GM06990 (cell line): ENCODE measurements at regions not wholly inside any gene's neighbourhood (a gene's known extent, or its start where the extent isn't known, plus 50 kb on each side); places are given as distances from the start of the nearest gene placed in this dataset.

Experiments used
- DNase-seq: peaks from one replicate; pipeline ENCODE4 v3.0.0-alpha.2; 2011; ENCODE audit not compliant: insufficient read length; ENCODE audit errors: extremely low read depth
- H3K27me3 ChIP-seq: replicated peaks from 2 replicates; pipeline ENCODE4 v1.6.0; 2011; ENCODE audit warnings: low read length; ENCODE audit not compliant: control insufficient read depth, insufficient read depth
- H3K36me3 ChIP-seq: 2 replicates; pipeline ENCODE4 v1.5.1; 2011; ENCODE audit warnings: low read length; ENCODE audit not compliant: control insufficient read depth, insufficient read depth
- H3K4me3 ChIP-seq: replicated peaks from 2 replicates; pipeline ENCODE4 v1.5.1; 2011; ENCODE audit warnings: low read depth, mild to moderate bottlenecking, control low read depth, low read length
- CTCF ChIP-seq: IDR thresholded peaks from 2 replicates; pipeline ENCODE4 v1.5.1; 2011; ENCODE audit warnings: low read length, control low read depth, mild to moderate bottlenecking, inconsistent platforms; ENCODE audit not compliant: insufficient read depth, poor library complexity, severe bottlenecking

- TF ChIP-seq CTCF = no peak
- DNase-seq = no peak
- Histone ChIP-seq H3K27me3 (no peaks in the 10 kb centered on the region), H3K4me3 (no peak overlapping the region), H3K36me3 (no peaks in the 10 kb centered on the region)
These were observed 343.6 kb downstream of the PTPRU start for GRCh38 chr1:29579821-29580425.

- no peaks in the 10 kb centered on the region for H3K27me3 ChIP-seq
- H3K36me3 ChIP-seq = no peaks in the 10 kb centered on the region
- no peak for DNase-seq
- H3K4me3 ChIP-seq = no peak overlapping the region
- no peak for TF ChIP-seq CTCF
These were observed 341.2 kb downstream of the PTPRU start for GRCh38 chr1:29577512-29577911.

GRCh38 chr1:29576510-29576909, 340.2 kb downstream of the PTPRU start:
- H3K27me3 ChIP-seq = no peaks in the 10 kb centered on the region; the same call in 1 of the 2 replicates
- TF ChIP-seq CTCF = no peak
- no peak overlapping the region for H3K4me3 ChIP-seq
- DNase-seq = no peak
- H3K36me3 ChIP-seq = no peaks in the 10 kb centered on the region

GRCh38 chr1:29575826-29576225, 339.5 kb downstream of the PTPRU start:
- H3K36me3 ChIP-seq = no peaks in the 10 kb centered on the region
- no peak for TF ChIP-seq CTCF
- no peak for DNase-seq
- H3K4me3 ChIP-seq = no peak overlapping the region
- no peaks in the 10 kb centered on the region; the same call in 1 of the 2 replicates for H3K27me3 ChIP-seq

GRCh38 chr1:29575277-29575676, 339.0 kb downstream of the PTPRU start:
- no peak for TF ChIP-seq CTCF
- Histone ChIP-seq H3K27me3 (no peaks in the 10 kb centered on the region; the same call in 1 of the 2 replicates), H3K4me3 (no peak overlapping the region), H3K36me3 (no peaks in the 10 kb centered on the region)
- no peak for DNase-seq

- TF ChIP-seq CTCF = no peak
These were observed 338.5 kb downstream of the PTPRU start for GRCh38 chr1:29574871-29575270.

More at GRCh38 chr1:29574871-29575270, 338.5 kb downstream of the PTPRU start:
- Histone ChIP-seq H3K27me3 (no peaks in the 10 kb centered on the region; the same call in 1 of the 2 replicates), H3K4me3 (no peak overlapping the region), H3K36me3 (no peaks in the 10 kb centered on the region)
- DNase-seq = no peak
